ENCODE measurements at regions not wholly inside any gene's neighbourhood (a gene's known extent, or its start where the extent isn't known, plus 50 kb on each side); places are given as distances from the start of the nearest gene placed in this dataset.
A peak's percentile ranks its signal among the peaks of the same experiment; 100 is the strongest.

GRCh38 chr1:43008115-43009060 lies 49.7 kb upstream of the SLC2A1 start:
- peak; percentile 48 for FAIRE-seq

More at GRCh38 chr1:43008115-43009060, 49.7 kb upstream of the SLC2A1 start:
- peak; percentile 75 for DNase-seq (ENCODE audit: low spot score)
